Testis (tissue), 2 donors: ENCODE measurements at regions not wholly inside any gene's neighbourhood (a gene's known extent, or its start where the extent isn't known, plus 50 kb on each side); places are given as distances from the start of the nearest gene placed in this dataset.

Experiments
- DNase-seq: peaks from one replicate; pipeline ENCODE4 v3.0.0-alpha.2; 2019
- H3K27ac ChIP-seq, 2 donors: fragments of 200-600 bp; sonication (generic); one replicate each; pipeline ENCODE4 v1.5.1; 2019
- H3K27me3 ChIP-seq: fragments of 200-600 bp; sonication (generic); one replicate; pipeline ENCODE4 v1.5.1; 2019
- H3K36me3 ChIP-seq: fragments of 200-600 bp; sonication (generic); one replicate; pipeline ENCODE4 v1.5.1; 2017; ENCODE audit warnings: low read depth; ENCODE audit errors: missing control alignments
- H3K4me1 ChIP-seq: fragments of 200-600 bp; sonication (generic); one replicate; pipeline ENCODE4 v1.5.1; 2019
- H3K4me3 ChIP-seq, 2 donors: fragments of 200-600 bp; sonication (generic); one replicate each; pipeline ENCODE4 v1.5.1; 2017 to 2019
- H3K9me3 ChIP-seq: fragments of 200-600 bp; sonication (generic); one replicate; pipeline ENCODE4 v1.5.1; 2017
- POLR2A ChIP-seq: fragments of 450-650 bp; IDR thresholded peaks from one replicate; pipeline ENCODE4 v1.6.1; 2017; ENCODE audit warnings: antibody characterized with exemption, mild to moderate bottlenecking, moderate library complexity
- WGBS, 2 donors: methylation state at CpG; one replicate each; pipeline ENCODE4 v1.1.5; 2018; 5-methylcytosine and 5-hydroxymethylcytosine counted together
- intact Hi-C: fragments of 100-400 bp; cut with DNase I; formaldehyde crosslinking; loops from one replicate; pipeline ENCODE4 v1.15.1; 2023; ENCODE audit warnings: low total_unique reads
- TF ChIP-seq, protein P1 (sequence below), 3 experiments: fragments of 450-650 bp in 2 of 3; fragments of 200-600 bp in 1 of 3; sonication (generic) in 1 of 3; IDR thresholded peaks; one replicate each; pipeline ENCODE4 v1.5.1; 2016 to 2019; ENCODE audit warnings: antibody characterized with exemption in 3 of 3, mild to moderate bottlenecking in 2 of 3, moderate library complexity in 1 of 3

DNA sequence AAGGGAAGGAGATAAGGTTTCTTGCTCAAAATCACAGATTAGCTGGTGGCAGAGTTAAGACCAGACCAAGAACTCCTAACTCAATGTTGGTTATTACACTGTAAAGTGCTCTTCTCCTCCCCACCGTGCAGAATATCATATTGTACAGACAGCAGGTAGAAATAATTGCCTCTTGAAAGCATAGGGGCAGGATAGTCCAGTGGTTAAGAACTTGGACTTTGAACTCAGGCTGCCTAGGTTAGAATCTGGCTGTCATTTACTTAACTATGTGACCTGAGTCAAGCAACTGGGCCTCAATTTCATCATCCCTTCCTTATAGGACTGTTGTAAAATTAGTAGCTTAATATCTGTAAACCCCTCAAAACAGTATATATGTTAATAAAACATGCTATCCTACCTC lies 114.9 kb upstream of the HIVEP3 start:
- DNase-seq, result no peak
- TF ChIP-seq, protein P1, sequence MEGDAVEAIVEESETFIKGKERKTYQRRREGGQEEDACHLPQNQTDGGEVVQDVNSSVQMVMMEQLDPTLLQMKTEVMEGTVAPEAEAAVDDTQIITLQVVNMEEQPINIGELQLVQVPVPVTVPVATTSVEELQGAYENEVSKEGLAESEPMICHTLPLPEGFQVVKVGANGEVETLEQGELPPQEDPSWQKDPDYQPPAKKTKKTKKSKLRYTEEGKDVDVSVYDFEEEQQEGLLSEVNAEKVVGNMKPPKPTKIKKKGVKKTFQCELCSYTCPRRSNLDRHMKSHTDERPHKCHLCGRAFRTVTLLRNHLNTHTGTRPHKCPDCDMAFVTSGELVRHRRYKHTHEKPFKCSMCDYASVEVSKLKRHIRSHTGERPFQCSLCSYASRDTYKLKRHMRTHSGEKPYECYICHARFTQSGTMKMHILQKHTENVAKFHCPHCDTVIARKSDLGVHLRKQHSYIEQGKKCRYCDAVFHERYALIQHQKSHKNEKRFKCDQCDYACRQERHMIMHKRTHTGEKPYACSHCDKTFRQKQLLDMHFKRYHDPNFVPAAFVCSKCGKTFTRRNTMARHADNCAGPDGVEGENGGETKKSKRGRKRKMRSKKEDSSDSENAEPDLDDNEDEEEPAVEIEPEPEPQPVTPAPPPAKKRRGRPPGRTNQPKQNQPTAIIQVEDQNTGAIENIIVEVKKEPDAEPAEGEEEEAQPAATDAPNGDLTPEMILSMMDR (IDR thresholded peaks at IDR 0.05), result no peak
- TF ChIP-seq POLR2A, result no peak
- H3K27me3 ChIP-seq, result no peaks in the 10 kb centered on the region
- intact Hi-C loops, result no loop called here
- no peaks in the 10 kb centered on the region for H3K36me3 ChIP-seq
- no peak overlapping the region for H3K27ac ChIP-seq
- no peaks in the 10 kb centered on the region for H3K9me3 ChIP-seq
- 63 to 66% methylated on average over 1 of the region's 1 CpG for WGBS, 2 donors
- no peak overlapping the region for H3K4me3 ChIP-seq
- H3K4me1 ChIP-seq, result no peaks in the 10 kb centered on the region

GRCh38 chr1:42017730-42018129 lies 99.0 kb upstream of the HIVEP3 start:
- intact Hi-C loops, result loop anchor here (10.0 kb wide), 1 partner anchor 733 kb away; no protein-coding TSS in a partner anchor
- H3K27ac ChIP-seq, result no peak overlapping the region
- 87 to 93% methylated on average over 3 of the region's 3 CpGs for WGBS, 2 donors
- H3K4me3 ChIP-seq, result no peak overlapping the region
- no peaks in the 10 kb centered on the region for H3K4me1 ChIP-seq
- no peaks in the 10 kb centered on the region for H3K27me3 ChIP-seq
- no peak for DNase-seq
- TF ChIP-seq, protein P1 (IDR thresholded peaks at IDR 0.05), result no peak
- no peak for TF ChIP-seq POLR2A
- H3K36me3 ChIP-seq, result no peaks in the 10 kb centered on the region
- no peaks in the 10 kb centered on the region for H3K9me3 ChIP-seq

DNA sequence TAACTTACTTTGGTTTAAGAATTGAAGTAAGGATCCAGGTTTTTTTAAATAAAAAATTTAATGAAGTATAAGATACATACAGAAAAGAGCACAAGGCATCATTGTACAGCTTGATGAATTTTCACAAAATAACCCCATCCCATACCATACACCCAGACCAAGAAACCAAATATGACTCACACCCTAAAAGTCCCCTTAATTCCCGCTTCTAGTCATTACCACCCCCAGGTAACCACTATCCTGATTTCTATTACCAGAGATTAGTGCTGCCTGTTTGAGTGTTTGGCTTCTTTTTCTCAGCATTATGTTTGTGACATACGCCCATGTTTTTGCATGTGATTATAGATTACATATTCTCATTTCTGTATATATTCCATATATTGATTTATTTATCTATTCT lies 98.5 kb upstream of the HIVEP3 start:
- Histone ChIP-seq H3K4me1 (no peaks in the 10 kb centered on the region), H3K36me3 (no peaks in the 10 kb centered on the region), H3K4me3 (no peak overlapping the region), H3K9me3 (no peaks in the 10 kb centered on the region), H3K27ac (no peak overlapping the region), H3K27me3 (no peaks in the 10 kb centered on the region)
- no peak for DNase-seq
- TF ChIP-seq, protein P1 (IDR thresholded peaks at IDR 0.05), result no peak
- TF ChIP-seq POLR2A, result no peak
- 94 to 98% methylated on average over 2 of the region's 2 CpGs for WGBS, 2 donors
- intact Hi-C loops, result loop anchor here (10.0 kb wide), 1 partner anchor 732 kb away; no protein-coding TSS in a partner anchor

- Histone ChIP-seq H3K4me3 (no peak overlapping the region), H3K27ac (no peak overlapping the region), H3K9me3 (no peaks in the 10 kb centered on the region), H3K27me3 (no peaks in the 10 kb centered on the region), H3K4me1 (no peaks in the 10 kb centered on the region), H3K36me3 (no peaks in the 10 kb centered on the region)
- intact Hi-C loops, result loop anchor here (10.0 kb wide), 1 partner anchor 730 kb away; no protein-coding TSS in a partner anchor
- DNase-seq, result no peak
- WGBS, 2 donors, result 83 to 91% methylated on average over 3 of the region's 3 CpGs
- no peak for TF ChIP-seq POLR2A
- TF ChIP-seq, protein P1 (IDR thresholded peaks at IDR 0.05), result no peak
These were observed 96.1 kb upstream of the HIVEP3 start for GRCh38 chr1:42014823-42015222.

DNA sequence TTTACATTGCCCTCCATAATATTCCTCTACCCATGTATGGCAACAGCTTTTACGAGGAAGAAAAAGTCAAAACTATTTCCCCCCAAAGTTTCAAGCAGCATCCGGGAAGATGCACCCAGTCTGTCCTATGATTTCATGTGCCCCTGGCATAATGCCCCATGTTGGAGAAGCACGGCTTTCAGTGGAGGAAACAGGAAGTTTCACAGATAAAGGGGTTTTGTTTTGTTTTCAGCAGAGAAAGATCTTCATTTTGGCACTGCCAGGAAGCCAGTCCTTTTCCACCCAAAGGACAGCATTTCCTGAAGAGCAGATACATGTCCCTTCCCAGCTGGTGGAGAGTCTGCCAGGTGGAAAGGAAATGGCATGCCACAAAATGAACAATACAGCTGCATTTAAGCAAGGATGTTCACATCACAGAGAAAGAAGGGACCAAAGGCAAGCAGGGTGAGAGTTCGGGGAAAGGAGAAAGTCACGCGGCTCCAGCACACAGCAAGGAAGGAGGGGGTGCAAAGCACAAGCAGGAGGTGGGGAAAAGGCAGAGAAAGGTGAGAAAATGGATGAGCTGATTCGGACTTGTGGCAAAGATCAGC lies 95.3 kb upstream of the HIVEP3 start:
- 50 to 54% methylated on average over 7 of the region's 7 CpGs for WGBS, 2 donors
- H3K27me3 ChIP-seq, result no peaks in the 10 kb centered on the region
- no peaks in the 10 kb centered on the region for H3K4me1 ChIP-seq
- intact Hi-C loops, result loop anchor here (10.0 kb wide), 1 partner anchor 729 kb away; no protein-coding TSS in a partner anchor
- no peak overlapping the region for H3K27ac ChIP-seq
- no peak overlapping the region for H3K4me3 ChIP-seq
- H3K36me3 ChIP-seq, result no peaks in the 10 kb centered on the region
- no peaks in the 10 kb centered on the region for H3K9me3 ChIP-seq
- DNase-seq, result peak; percentile 33
- TF ChIP-seq POLR2A, result no peak
- TF ChIP-seq, protein P1 (IDR thresholded peaks at IDR 0.05), result no peak
